Fibroblast of skin of right quadriceps (primary cell): ENCODE measurements at regions not wholly inside any gene's neighbourhood (a gene's known extent, or its start where the extent isn't known, plus 50 kb on each side); places are given as distances from the start of the nearest gene placed in this dataset.
"Not testable (repeated sequence)": the region's sequence is repeated elsewhere in the genome, so short reads cannot be mapped to it uniquely, and the experiment has no call there.

Experiments used
- DNase-seq: peaks from one replicate; pipeline ENCODE4 v3.0.0-alpha.2; 2013

DNA sequence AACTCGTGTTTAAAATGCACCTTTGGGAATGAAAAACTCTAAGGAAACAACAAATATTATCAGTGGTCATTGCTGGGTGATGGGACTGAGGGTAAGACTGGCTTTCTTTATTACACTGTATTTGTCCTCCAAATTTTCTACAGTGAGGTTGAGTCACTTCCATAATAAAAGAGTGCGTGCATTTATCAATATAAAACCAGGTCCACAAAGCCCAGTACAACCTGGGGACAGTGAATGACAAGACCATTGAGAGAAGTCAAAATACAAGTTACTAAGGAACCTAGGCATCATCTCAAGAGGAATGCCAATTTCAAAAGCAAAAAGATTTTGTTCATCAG lies 76.4 kb downstream of the MAGED4 start:
- DNase-seq: no peak

DNA sequence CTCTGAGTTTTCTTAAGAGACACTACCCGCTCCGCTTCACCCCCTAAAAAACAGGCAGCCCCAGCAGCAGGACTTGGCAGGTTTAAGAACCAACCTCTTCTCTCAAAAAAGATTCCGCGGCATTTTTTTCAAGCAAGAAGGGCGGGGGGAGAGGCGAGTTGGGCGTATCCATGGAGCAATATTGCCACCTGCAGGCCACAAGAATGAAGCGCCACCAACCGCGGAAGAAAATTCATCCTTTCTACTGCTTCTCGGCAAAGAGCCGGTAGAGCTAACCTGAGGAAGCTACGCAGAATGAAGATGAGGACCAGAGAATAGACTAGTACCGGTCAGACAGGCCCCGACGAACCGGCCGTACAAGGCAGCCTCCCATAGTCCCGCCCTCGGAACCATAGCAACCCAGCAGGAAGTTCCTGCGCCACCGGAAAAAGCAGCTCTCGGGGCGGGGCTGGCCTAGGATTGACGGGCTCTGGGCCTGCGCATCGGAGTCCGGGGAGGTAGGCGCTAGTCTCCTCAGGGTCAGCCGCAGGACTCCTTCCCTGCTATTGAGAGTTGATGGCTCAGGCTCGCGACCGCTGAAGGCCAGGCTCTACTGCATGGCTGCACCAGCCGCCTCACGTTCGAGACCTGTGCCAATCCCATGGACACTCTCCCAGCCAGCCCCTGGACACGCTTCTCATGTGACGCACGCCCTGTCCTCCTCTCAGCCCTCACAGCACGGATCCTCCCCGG lies 76.9 kb downstream of the MAGED4 start:
- DNase-seq: peak; percentile 84

DNA sequence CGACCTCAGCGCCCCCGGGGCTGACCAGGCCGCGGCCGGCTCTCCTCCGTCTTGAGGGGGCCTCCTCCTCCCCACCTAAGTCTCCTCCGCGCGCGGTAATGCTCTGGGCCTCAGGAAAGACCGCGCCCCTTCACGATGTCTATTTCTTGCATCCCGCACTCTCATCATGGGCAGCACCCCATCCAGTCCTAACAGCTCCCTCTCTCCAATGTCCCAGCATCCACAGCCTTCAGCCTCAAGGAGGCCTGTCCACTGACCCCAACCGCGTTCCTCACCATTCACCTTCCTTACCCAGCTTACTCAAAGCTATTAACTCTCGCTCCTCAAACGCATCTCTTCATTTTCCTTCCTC lies 77.5 kb downstream of the MAGED4 start:
- DNase-seq: no peak

DNA sequence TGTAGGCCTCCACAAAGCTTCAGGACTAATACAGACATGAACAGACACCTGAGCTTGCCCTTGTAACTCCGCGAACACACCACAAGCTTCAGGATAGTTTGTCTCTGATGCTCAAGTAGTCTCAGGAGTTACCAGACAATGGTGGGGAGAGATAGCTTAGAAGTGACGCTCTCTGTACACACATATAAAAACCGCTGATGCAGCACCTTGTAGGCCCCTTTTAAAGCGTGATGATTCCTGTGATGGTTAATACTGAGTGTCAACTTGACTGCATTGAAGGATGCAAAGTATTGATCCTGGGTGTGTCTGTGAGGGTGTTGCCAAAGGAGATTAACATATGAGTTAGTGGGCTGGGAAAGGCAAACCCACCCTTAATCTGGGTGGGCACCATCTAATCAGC lies 78.7 kb downstream of the MAGED4 start:
- no peak for DNase-seq

DNA sequence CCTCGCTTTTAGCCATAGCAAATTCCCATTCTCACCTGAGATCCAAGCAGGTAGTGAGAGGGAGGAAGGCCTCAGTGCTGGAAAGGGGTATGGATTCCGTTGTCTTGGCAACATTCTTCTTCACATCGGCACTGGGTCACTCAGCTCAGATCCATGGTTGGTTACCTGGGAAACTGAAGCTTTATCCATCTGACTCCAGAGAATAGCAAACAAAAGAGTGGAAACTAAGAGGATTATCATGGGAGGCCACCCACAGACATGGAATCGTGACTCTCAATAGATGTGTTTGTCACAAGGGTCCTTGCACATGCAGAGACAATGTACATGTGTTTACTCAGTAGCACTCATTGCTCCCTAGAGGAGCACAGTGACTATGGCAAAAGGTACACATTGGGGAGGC lies 81.0 kb downstream of the MAGED4 start:
- DNase-seq: no peak

DNA sequence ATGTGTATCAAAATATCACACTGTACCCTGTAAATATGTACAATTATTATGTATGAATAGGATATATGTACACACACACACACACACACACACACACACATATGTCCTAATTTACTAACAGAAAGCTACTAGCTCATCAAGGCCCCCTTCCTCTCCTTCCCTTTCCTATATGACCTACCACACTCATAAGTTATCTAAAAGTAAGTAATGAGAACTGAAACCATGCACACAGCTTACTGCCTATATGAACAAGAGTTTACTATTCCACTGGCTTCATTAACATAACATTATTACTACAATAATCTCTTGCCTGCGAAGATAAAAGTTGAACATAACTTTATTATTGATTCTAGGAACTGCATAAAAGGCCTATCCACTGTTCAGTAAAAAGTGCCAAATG lies 83.8 kb downstream of the MAGED4 start:
- not testable (repeated sequence) for DNase-seq

DNA sequence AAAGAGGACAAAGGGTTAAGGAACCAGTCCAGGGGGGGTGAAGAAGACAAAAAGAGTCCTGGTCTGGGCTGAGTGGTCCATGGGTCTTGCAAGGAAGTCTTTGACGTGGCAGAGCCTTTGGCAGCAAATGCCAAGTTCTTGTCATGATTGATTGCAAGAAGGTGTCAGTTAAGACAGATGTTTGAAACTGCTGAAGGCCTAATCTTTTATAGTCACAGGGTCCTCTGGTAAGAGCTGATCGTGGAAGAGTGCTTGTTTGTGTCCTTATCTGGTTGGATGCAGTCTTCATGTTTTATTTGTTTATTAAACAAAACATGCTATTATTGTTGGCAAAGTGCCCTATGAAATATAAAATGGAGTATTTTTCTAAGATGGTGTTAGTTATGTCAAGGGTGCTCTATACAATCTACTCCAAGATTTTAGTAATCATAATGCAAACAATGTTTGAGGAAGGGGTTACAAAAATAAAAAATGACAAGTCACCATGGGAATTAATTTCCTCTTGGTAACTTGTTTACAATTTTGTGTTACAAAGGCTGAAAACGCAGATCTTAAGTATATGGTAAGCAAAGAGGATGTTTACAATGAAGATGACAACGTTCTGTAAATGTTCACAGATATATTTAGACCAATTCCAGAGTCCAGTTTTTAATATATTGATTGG lies 85.9 kb downstream of the MAGED4 start:
- no peak for DNase-seq

DNA sequence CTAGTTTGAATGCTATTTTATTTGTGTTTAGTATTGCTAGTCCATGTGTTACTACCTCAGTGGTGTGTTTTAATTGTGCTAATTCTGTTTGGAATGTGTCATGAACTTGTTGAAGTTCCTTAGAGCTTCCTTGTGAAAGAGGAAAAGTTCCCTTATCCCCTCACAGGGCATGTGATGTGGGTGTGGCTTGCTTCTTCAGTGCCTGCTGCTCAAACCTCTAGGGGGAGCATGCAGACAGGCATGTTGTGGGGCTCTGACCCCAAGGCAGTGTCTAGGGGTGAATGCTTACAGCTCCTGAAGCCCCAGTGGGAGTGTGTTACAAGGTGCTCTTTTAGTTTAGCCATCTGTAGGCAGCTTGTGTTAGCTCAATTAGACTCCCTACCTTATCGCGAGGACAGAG lies 86.5 kb downstream of the MAGED4 start:
- peak; percentile 2 for DNase-seq

DNA sequence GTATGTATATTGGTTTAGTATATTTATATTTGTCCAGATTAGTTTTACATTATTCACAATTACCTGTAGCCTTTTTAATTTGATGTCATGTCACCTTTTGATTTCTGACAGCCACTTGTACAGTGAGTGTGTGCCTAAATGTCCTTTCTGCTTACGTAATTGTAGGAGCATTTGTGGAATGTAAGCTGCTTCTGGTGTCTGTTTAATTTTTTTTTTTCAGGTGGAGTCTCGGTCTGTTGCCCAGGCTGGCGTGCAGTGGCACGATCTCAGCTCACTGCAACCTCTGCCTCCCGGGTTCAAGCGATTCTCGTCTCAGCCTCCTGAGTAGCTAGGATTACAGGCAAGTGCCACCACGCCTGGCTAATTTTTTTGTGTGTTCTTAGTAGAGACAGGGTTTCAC lies 91.2 kb upstream of the XAGE2 start:
- DNase-seq: no peak

DNA sequence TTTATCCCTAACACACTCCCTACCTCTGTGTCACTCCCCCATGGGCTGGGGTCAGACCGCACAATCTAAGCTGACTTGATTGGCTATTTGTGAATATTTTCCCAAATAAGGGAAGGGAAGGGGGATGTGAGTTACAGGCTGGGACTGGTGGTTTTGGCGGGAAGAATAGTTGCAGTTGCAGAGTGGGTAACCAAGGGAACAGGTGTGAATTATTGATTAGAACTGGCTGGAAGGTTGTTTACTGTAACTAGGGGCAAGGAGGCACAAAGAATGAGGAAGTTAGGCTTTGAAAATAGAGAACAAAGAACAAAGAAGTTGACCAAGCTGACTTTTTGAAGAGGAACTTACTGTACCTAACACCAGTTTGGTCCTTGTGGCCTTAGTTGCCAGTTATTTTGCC lies 88.0 kb upstream of the XAGE2 start:
- no peak for DNase-seq

DNA sequence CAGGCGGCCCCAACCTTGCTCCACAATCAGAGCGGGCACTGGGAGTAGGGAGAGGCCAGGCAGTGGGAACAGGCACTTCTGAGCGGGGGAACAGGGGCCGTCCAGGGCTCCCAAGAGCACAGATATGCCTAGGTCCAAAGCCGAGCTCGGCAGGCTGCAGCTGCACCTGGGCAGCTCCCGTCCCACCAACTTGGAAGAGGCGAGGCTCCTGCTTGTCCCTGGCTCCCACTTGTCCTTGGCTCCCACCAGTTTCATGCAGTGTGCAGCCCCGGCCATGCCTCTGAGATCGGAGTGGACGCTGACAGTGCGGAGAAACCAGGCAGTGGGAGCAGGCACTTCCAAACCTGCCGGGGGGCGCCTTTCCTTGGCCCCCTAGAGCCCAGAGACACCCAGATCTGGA lies 84.0 kb upstream of the XAGE2 start:
- DNase-seq: no peak

DNA sequence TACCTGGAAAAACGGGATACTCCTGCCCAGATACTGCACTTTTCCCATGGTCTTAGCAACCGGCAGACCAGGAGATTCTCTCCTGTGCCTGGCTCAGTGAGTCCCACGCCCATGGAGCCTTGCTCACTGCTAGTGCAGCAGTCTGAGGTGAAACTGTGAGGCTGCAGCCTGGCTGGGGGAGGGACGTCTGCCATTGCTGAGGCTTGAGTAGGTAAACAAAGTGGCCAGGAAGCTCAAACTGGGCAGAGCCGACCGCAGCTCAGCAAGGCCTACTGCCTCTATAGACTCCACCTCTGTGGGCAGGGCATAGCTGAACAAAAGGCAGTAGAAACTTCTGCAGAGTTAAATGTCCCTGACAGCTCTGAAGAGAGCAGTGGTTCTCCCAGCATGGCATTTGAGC lies 69.9 kb upstream of the XAGE2 start:
- DNase-seq: not testable (repeated sequence)

DNA sequence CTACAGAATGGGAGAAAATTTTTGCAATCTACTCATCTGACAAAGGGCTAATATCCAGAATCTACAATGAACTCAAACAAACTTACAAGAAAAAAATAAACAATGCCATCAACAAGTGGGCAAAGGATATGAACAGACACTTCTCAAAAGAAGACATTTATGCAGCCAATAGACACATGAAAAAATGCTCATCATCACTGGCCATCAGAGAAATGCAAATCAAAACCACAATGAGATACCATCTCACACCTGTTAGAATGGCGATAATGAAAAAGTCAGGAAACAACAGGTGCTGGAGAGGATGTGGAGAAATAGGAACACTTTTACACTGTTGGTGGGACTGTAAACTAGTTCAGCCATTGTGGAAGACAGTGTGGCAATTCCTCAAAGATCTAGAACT lies 60.3 kb upstream of the XAGE2 start:
- not testable (repeated sequence) for DNase-seq
